HT1080 (cell line): ENCODE measurements at regions not wholly inside any gene's neighbourhood (a gene's known extent, or its start where the extent isn't known, plus 50 kb on each side); places are given as distances from the start of the nearest gene placed in this dataset.
A peak's percentile ranks its signal among the peaks of the same experiment; 100 is the strongest.

ENCODE experiments used
- DNase-seq: peaks from one replicate; pipeline ENCODE4 v3.0.0-alpha.2; 2015; ENCODE audit warnings: low read depth

DNA sequence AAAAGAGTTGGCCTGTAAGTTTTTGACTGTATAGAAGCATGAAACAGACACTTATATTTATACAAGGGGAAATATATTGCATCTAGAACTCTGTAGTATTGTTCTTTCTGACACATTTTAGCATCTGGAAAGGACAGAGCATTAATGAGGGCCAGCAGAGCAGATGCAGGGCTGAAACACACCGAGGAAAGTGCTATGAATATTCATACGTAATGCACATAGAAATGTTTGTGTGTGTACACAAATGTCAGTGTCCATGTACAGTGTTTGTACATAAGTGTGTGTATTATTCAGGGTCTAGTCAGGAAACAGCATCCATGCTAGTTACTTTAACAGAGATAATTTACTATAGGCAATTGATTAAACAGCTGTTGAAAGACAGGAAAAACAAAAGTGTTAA is 146.5 kb upstream of the DTNBP1 start:
- no peak for DNase-seq

DNA sequence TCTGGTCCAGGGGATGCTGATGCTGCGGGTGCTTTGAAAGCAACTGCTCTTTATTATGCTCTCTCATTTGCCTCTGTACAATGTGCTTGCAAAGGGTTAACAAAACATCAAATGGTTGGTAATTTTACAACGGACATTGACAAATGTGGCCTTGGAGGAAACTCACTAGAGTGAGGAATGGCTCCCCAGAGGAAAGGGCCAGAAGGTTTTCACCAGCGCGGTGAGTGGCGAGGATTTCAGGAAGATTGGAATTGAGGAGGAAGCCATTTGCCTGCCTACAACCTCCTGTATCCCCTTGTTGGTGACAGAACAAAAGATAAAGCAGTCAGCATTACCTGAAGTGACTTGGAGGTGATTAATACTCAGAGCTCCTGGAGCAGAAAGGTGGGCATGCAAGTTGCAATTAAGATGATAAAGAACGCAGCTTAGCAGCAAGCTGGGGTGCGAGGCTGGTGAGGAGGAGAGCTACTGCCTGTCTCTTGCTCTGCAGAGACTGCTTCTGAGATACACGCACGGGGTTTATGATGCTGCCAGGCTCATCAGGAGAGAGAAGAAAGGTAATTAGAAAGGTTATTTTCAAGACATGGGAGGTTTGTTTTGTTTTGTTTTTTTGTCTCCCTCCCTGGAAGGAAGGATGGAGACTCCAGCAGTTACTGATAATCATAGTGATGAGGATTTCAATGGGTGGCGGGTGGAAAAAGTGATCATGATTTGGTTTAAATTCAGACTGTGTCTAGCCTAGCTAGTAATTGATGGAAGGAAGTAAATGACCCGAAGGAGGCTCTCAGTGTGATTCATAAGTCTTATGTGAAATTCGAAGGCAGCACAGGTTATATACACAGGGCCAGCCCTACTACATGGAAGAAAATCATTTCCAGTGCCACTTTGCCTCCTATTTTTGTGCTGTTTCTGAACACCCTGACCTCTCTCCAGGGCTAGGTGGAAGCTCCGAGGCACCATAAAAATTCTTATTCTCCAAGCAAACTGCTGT is 141.6 kb upstream of the DTNBP1 start:
- DNase-seq: no peak

DNA sequence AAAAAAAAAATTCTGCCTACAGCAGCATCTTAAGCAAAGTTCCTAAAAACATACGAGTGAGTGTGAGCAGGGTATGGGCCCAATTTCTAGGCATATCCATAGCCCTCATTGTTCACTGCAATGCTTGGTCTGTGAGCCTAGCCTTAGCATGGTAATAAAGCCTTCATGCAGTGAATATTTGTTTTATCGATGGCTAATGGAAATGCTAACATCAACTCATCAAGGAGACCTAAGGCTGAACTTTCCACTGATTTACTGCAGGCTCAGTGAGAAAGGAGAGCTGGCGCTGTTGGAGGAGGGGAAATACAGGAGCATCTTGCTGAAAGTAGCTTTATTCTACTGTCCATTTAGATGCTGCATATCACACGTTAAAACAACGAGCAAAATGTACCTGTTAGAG is 139.6 kb upstream of the DTNBP1 start:
- no peak for DNase-seq

DNA sequence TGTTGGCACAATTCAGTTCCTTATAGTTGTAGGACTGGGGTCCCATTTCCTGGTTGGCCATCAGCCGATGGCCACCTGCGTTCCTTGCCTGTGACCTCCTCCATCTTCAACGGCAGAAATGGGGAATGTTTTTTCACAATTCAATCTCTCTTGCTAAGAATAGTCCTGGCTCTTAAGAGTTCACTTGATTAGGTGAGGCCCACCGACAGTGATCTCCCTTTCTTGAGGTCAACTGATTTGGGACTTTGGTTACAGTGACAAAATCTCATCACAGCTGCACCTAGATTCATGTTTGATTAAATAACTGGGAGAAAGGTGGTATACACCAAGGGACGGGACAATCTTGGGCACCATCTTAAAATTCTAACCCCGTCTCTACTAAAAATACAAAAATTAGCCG is 139.1 kb upstream of the DTNBP1 start:
- DNase-seq: no peak

DNA sequence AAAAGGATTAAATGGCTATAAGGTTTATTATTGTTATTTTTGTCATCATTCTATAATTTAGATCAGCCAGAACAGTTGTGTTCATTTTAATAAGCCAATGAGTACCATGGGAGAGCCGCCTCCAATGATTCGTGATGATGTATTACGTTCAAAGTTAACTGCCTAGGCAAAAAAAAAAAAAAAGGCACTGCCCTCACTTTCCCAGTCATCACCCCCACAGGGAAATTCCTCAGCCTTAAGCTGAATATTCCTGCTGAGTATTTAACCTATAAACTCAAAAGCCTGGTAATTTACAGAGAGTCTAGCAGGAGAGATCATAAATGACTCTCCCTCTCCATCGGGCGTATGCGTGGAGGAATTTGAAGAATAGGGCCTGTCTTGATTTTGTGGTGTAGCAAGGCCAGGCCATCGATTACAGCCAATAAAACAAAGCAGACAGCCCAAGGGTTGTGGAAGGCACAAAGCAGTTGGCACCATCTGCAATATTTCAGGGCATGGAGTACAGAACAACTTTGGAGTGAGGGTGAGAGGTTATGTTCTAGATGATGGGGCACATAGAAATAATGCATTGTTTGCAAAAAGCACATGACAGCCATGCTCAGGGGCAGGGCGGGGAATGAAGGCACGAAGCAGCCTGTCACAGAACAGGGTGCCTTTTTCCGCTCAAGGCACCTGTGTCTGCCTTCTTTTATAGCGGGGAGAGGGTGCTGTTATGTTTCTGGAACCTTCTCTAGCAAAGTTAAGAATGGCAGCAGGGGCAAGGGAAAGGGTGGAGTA is 138.2 kb upstream of the DTNBP1 start:
- DNase-seq: no peak

DNA sequence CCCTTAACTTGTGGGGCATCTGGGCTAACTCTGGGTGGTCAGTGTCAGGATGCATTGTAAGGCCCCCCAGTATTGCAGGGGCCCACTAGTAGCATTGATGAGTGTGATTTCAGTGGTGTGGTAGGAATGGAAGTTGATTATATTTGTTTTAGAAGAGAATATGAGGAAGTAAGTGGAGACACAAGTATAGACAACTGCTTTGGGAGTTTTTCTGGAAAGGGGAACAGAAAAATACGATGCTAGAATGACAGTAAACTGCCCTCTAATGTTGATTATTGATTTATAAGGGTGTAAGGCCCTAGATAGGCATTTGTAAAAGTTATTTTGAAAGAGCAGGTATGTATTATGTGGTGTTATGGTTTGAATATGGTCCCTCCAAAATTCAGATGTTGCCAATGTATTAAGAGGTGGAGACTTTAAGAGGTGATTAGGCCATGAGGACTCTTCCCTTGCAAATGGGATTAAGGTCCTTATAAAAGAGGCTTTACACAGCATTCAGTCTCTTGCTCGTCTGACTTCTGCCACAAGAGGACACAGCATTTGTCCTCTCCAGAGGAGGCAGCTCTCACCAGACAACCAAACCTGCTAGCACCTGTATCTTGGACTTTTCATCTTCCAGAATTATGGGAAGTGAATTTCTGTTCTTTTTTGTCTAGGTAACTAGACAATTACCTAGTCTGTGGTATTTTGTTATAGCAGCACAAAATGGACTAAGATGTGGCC is 135.9 kb upstream of the DTNBP1 start:
- DNase-seq: no peak

DNA sequence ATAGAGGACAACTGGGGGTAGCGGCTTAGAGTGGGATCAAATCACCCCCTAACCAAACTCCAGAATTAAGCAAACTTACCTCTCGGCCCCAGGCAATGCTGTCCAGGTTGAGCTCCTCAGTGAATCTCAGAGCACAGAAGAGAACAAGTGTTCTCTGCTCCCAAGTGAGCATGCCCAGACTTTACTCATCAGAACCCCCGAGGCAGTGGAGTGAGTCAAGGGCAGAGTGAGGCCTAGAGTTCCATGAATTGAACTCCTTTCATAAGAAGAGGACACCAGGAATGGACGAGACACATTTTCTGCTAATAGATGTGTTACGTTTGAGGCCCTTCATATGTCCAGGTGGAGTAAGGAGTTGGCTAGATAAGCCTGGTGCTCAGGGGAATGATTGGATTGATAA is 134.0 kb upstream of the DTNBP1 start:
- no peak for DNase-seq

DNA sequence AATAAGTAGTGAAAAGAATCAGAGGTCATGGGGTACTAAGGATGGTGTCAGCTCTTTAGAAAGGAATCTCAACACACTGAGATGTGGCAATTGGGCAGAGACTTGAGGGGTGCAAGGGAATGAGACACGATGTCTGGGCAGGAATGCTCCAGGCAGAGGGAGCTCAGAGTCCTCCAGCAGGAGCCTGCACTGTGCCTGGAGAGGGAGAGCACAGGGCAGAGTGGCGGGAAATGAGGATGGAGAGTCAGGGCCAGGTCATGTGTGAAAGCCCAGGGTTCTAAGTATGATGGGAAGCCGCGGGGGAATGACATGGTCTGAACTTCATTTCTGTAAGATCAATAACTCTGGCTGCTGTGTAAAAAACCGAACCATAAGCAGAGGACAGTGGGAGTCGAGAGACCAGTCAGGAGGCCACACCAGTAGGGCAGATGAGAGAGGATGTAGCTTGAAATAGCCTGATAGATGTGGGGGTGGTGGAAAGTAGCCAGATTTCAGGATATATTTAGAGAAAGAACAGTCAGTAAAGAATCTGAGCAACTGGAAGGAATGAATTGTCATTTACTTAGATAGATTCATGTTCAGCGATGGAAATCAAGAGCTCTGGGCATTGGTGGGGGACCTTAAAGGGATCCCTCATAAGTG is 133.4 kb upstream of the DTNBP1 start:
- no peak for DNase-seq

DNA sequence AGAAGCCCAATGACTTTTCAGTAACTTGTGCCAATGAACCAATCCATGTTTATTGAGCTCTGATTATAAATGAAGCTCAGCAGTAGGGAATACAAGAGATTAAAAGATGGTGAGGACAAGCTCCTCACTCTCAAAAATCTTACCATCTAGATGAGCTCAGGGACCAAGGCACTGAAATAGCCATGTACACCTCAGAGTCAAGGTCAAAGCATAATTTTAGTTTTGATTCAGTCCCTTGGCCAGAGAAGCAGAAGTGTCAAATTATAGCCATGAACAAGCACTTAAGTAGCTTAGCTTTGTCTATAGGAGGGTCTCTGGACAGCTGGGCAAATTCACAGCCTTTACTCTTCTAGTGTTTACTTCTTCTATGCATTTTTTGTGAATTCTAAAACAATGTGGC is 131.0 kb upstream of the DTNBP1 start:
- no peak for DNase-seq

DNA sequence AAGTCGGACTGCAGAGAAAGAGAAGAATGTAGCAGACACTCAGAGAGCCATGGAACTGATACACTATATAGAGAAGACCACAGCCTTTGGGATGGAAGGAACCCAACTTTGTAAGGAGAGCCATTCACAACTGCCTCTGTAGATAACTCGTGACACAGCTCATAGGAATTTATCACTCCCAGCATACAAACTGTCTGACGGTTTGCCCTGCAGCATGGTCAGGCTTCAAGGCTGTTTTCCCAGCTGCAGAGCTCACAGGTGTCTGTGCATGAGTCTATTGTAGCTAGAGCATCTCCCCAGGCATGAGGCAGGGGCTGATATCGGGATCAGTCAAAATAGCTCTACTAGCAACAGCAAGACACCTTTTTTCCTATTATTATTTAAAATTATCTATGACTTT is 130.5 kb upstream of the DTNBP1 start:
- DNase-seq: peak; percentile 52

DNA sequence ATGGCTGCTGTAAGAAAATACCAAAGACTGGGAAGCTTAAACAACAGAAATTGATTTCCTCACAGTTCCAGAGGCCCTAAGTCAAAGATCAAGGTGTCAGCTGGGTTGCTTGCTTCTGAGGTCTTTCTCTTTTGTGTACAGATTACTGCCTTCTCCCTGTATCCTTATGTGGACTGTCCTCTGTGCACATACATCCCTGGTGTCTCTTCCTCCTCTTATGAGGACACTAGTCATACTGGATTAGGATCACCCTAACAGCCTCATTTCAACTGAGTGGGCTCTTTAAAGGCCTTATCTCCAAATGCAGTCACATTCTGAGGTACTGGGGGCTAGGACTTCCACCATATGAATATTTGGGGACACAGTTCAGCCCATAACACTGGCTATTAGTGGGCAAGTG is 130.0 kb upstream of the DTNBP1 start:
- no peak for DNase-seq

DNA sequence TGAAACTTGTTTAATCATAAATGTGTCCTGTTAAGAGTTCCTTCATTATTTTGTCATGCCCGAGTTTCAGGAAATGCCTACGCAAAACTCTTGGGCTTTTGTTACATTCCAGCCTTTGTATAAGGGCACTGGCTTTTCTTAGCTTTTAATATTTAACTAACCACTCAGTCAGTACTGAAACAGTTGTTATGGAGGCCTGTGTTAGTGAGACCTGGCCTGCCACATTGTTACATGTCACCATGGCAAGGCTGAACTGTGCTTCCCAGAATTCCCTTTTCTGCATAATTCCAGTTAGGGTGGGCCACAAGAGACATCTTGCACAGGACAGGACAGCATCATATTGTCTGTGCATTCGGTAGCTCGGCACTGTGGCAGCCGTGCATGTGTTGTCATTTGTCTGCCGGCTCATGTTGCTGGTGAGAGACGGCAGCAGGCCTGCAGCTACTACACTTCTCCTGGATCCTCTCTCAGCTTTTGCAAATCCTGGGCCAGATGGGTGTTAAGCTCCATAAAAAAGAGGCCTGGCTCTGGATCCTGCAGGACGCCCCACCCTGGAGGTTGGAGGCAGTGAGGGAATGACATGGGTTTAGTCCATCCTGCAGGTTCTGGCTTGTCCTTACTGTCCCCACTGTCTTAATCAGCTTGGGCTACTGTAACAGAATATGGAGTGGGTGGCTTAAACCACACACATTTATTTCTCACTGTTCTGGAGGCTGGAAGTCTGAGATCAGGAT is 128.8 kb upstream of the DTNBP1 start:
- DNase-seq: no peak

DNA sequence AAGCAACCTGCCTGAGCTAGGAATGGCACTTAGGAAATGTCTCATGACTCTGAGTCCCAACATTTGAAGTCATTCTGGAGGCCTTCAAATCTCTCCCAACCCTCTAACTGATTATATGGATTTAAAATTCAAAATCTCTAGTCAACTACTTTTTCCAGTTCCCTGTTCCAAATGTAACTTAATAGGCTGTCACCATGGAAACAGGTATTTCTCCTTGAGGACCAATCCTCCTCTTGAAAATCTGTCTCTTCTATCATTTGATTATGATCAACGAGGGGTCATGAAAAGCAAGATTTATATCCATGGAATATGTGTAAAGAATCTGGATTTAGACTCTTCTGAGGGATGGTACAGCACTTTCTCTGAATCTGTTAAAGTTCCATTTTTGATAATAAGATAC is 127.3 kb upstream of the DTNBP1 start:
- no peak for DNase-seq

DNA sequence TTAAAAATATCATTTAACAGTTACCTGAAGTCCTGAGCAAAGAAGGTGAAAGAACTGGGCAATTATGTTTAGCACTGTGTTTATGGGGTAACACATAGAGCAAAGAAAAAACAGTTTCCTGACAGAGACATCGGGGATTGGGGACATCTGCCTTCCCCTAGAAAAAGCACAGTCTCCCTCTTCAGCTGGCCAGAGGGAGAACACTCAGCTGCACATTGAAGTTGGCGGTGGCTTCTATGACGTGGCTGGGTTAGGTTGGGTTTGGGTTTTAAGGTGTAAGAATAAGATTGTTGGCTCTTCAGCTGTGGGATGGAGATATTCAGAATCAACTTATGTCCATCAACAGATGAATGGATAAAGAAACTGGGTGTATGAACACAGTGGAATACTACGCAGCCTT is 124.0 kb upstream of the DTNBP1 start:
- DNase-seq: no peak

DNA sequence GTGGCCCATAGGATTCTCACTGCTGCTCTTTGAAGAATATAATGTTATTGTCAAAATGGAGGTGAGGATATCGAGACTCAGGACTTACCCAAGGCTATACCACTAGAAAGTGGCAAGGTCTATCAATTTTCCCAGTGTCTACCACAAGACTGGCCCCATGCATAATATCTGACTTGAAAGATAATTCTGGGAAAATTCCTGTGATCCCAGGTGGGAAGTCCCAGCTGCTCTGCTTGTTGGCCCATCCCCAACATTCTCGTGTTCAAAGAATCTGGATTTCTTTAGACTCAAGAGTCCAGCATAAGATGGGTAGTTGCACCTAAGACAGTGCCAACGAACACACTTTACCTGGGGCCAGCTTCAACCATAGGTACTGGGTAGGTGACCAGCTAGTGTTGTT is 120.7 kb upstream of the DTNBP1 start:
- no peak for DNase-seq

DNA sequence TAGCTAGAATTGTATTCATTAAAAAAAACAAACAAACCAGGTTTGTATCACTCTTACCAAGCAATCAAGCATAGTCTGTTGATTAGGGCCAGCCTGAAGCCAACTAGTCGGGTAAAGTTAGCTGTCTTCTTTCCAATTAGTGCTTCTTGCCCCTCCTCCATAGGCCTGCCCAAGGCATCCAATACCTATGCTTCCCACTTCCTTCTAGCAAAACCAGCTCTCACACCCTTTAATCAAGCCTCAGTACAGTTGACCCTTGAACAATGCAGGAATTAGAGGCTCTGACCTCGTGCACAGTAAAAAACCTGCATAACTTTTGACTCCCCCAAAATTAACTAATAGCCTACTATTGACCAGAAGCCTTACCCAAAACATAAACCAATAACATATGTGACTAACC is 119.1 kb upstream of the DTNBP1 start:
- DNase-seq: no peak

DNA sequence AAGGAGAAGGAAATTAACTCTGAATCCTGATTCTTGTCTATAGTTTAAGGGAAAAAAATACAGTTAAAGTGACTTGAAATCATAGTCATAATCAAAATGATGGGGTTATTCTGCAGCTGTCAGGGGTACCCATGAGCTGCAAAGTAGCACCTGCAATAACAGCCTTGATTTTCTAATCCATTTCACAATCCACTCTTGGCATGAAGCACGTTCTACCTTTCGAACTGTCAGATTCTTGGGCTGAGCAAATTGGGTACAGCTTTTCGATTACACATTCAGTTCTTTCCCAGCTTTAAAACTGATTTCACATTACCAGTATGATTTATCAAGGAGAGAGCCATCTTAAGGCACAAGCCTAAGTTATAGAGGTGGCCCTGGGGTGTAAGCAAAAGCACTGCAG is 118.5 kb upstream of the DTNBP1 start:
- DNase-seq: no peak

DNA sequence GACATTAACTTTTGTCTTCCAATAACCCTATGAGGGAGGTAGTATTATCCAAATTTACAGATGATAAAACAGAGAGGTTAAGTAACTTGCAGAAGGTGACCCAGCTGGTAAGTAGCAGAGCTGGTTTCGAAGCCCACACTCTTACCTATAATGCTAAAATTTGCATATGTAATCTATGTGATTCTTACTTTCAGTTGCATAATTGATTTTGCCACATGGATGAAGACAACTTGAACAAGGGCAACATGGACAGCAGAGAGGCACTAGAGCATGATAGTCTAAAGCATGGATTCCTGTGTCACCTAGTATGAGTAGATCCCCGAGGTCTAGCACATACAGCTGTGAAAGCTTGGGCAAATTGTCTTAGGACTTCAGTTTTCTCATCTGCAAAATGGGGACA is 117.6 kb upstream of the DTNBP1 start:
- DNase-seq: no peak

DNA sequence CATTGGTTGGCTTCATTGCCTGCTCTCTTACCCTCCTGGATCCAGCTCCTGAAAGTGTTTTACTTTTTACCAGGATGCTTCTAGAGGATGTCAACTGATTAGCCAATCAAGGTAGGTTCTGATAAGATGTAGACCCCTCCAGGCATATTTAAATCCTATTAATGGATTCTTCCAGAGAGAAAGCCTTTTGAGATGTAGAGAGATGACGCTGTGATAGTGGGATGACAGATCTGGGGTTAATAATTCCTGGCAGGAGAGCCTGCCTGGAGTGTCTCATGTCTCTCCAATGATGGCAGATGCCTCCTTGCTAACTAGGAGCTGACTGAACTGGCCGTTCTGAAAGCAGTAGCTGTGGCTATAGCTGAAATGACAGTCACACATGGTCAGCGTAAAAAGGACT is 116.9 kb upstream of the DTNBP1 start:
- no peak for DNase-seq

DNA sequence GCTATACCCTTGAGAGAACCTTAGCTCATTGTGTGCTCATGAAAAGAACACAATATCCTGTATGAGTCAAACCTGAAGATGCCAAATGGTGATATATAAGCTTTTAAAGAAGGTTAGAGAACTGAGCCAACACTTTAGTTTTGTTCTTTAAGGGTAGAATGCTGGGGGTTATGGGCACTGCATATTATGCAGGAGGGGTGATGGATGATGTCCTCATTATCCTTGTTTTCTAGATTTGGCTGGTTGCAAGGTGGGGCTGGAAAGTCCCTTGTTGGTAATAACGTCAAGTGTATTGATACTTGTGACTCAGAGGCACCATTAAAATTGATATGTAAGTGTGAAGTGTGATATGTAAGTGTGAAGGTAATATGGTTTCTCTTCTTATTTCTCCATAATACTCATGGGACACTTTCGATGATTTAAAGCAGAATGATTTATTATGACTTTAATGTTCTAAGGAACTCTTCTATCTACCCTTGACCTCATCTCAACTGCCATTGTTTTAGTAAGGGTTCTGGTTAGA is 113.7 kb upstream of the DTNBP1 start:
- no peak for DNase-seq

DNA sequence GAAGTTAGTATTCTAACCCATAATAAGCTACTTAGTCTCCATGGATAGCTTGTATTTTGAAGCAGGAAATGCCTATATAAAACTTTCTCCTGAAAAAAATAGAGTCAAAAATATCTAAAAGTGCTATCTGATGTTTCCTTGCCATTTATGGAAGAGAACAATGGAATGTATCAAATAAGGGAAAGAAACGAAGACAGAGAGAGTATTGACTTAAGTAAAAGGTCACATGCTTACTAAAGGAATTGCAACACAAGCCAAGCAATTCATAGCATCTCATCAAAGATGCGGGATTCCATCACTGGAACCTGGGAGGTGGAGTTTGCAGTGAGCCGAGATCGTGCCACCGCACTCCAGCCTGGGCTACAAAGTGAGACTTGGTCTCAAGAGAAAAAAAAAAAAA is 112.9 kb upstream of the DTNBP1 start:
- no peak for DNase-seq
